CD14-positive monocyte (primary cell): ENCODE measurements at regions not wholly inside any gene's neighbourhood (a gene's known extent, or its start where the extent isn't known, plus 50 kb on each side); places are given as distances from the start of the nearest gene placed in this dataset.
"Not testable (repeated sequence)": the region's sequence is repeated elsewhere in the genome, so short reads cannot be mapped to it uniquely, and the experiment has no call there.

Experiments used
- DNase-seq, 3 donors: peaks; one replicate each; pipeline ENCODE4 v3.0.0-alpha.2; 2011 to 2022
- H2AFZ ChIP-seq: 2 replicates; pipeline ENCODE4 v1.6.0; 2012; ENCODE audit warnings: mild to moderate bottlenecking, low read depth, low read length, inconsistent platforms; ENCODE audit not compliant: insufficient read depth, poor library complexity, severe bottlenecking
- H3K27ac ChIP-seq, 2 donors: 1 replicate in 1 of 2; 2 replicates in 1 of 2; pipeline ENCODE4 v1.5.1; 2012 to 2013; ENCODE audit warnings: low read length in 2 of 2, control low read depth in 1 of 2, inconsistent platforms in 1 of 2, low read depth in 1 of 2, mild to moderate bottlenecking in 1 of 2
- H3K27me3 ChIP-seq, 2 donors: one replicate each; pipeline versions ENCODE4 v1.6.0 to v1.6.1; 2011 to 2013; ENCODE audit warnings: low read length in 2 of 2; ENCODE audit not compliant: control insufficient read depth in 2 of 2, insufficient read depth in 2 of 2
- H3K36me3 ChIP-seq, 2 donors: replicated peaks in 1 of 2; 1 replicate in 1 of 2; 2 replicates in 1 of 2; pipeline versions ENCODE4 v1.5.1 to v1.6.1; 2012 to 2013; ENCODE audit warnings: low read length in 2 of 2, control low read depth in 1 of 2, inconsistent platforms in 1 of 2, mild to moderate bottlenecking in 1 of 2; ENCODE audit not compliant: insufficient read depth in 2 of 2, control insufficient read depth in 1 of 2
- H3K4me1 ChIP-seq, 2 donors: 1 replicate in 1 of 2; 2 replicates in 1 of 2; pipeline versions ENCODE4 v1.5.1 to v1.6.1; 2012 to 2013; ENCODE audit warnings: low read length in 2 of 2, control low read depth in 1 of 2, inconsistent platforms in 1 of 2, mild to moderate bottlenecking in 1 of 2, moderate library complexity in 1 of 2; ENCODE audit not compliant: insufficient read depth in 2 of 2, control insufficient read depth in 1 of 2
- H3K4me2 ChIP-seq: replicated peaks from 2 replicates; pipeline ENCODE3; 2012; ENCODE audit warnings: low read length, moderate library complexity, mild to moderate bottlenecking; ENCODE audit not compliant: poor library complexity, severe bottlenecking; ENCODE audit errors: extremely low read depth
- H3K4me3 ChIP-seq, 3 experiments: fragments of 200-600 bp in 1 of 3; sonication (generic) in 1 of 3; replicated peaks in 1 of 3; 1 replicate in 2 of 3; 2 replicates in 1 of 3; pipeline ENCODE4 v1.5.1; 2011 to 2013; ENCODE audit warnings: low read length in 3 of 3, mild to moderate bottlenecking in 3 of 3, control low read depth in 2 of 3, low read depth in 2 of 3, inconsistent platforms in 1 of 3, moderate library complexity in 1 of 3
- H3K79me2 ChIP-seq: 2 replicates; pipeline ENCODE4 v1.6.0; 2012; ENCODE audit warnings: mild to moderate bottlenecking, control low read depth, inconsistent platforms, low read length, moderate library complexity; ENCODE audit not compliant: insufficient read depth
- H3K9ac ChIP-seq: 2 replicates; pipeline ENCODE4 v1.6.0; 2017; ENCODE audit warnings: low read length, mild to moderate bottlenecking; ENCODE audit not compliant: insufficient read depth, poor library complexity, severe bottlenecking
- H3K9me3 ChIP-seq, 2 donors: replicated peaks in 1 of 2; 1 replicate in 1 of 2; 2 replicates in 1 of 2; pipeline versions ENCODE4 v1.5.1 to v1.6.1; 2012 to 2013; ENCODE audit warnings: low read length in 2 of 2, control low read depth in 1 of 2; ENCODE audit not compliant: control insufficient read depth in 1 of 2, insufficient read depth in 1 of 2
- H4K20me1 ChIP-seq: 2 replicates; pipeline ENCODE4 v1.6.0; 2012; ENCODE audit warnings: mild to moderate bottlenecking, low read length, control low read depth, moderate library complexity; ENCODE audit not compliant: insufficient read depth
- H3K27ac Mint-ChIP-seq, 7 donors: one replicate each; pipeline ENCODE4 v1.8.0; 2020; ENCODE audit warnings: mild to moderate bottlenecking in 7 of 7, mixed read lengths in 7 of 7, moderate library complexity in 6 of 7, inconsistent platforms in 2 of 7
- H3K27me3 Mint-ChIP-seq, 3 donors: one replicate each; pipeline ENCODE4 v1.8.0; 2021 to 2022; ENCODE audit warnings: low read depth in 3 of 3, mild to moderate bottlenecking in 3 of 3, mixed read lengths in 3 of 3, moderate library complexity in 3 of 3, inconsistent platforms in 1 of 3
- H3K36me3 Mint-ChIP-seq, 2 donors: one replicate each; pipeline ENCODE4 v1.8.0; 2020; ENCODE audit warnings: mixed read lengths in 2 of 2, inconsistent platforms in 1 of 2, mild to moderate bottlenecking in 1 of 2
- H3K4me1 Mint-ChIP-seq: one replicate; pipeline ENCODE4 v1.8.0; 2020; ENCODE audit warnings: mild to moderate bottlenecking, mixed read lengths
- H3K4me3 Mint-ChIP-seq, 2 donors: one replicate each; pipeline ENCODE4 v1.8.0; 2020; ENCODE audit warnings: mild to moderate bottlenecking in 2 of 2, mixed read lengths in 2 of 2, moderate library complexity in 1 of 2
- H3K9me3 Mint-ChIP-seq, 7 donors: one replicate each; pipeline ENCODE4 v1.8.0; 2020 to 2022; ENCODE audit warnings: mixed read lengths in 7 of 7, mild to moderate bottlenecking in 6 of 7, moderate library complexity in 6 of 7, inconsistent platforms in 2 of 7
- CTCF ChIP-seq: fragments of 200-600 bp; IDR thresholded peaks from one replicate; pipeline ENCODE4 v1.8.0; 2022; ENCODE audit warnings: antibody characterized with exemption, mild to moderate bottlenecking
- WGBS: methylation state at CpG from one replicate; pipeline ENCODE4 v1.1.5; 2013; ENCODE audit warnings: missing lambda C conversion rate; ENCODE audit not compliant: insufficient coverage; 5-methylcytosine and 5-hydroxymethylcytosine counted together
- intact Hi-C, 2 donors: fragments of 100-400 bp; cut with micrococcal nuclease; formaldehyde crosslinking; loops; one replicate each; pipeline versions ENCODE4 v1.15.0 to v1.15.1; 2023

GRCh38 chr20:57813509-57814269 lies 103.9 kb upstream of the PMEPA1 start:
- Histone ChIP-seq H3K9ac (no peak overlapping the region), H3K9me3 (no peaks in the 10 kb centered on the region), H3K27me3 (no peaks in the 10 kb centered on the region), H3K27ac (no peak overlapping the region), H4K20me1 (no peaks in the 10 kb centered on the region), H3K79me2 (no peaks in the 10 kb centered on the region), H3K4me3 (no peak overlapping the region), H3K36me3 (no peaks in the 10 kb centered on the region), H2AFZ (no peak overlapping the region), H3K4me2 (no peak overlapping the region), H3K4me1 (no peaks in the 10 kb centered on the region)
- no peaks in the 10 kb centered on the region for H3K4me1 Mint-ChIP-seq
- H3K36me3 Mint-ChIP-seq, result no peaks in the 10 kb centered on the region
- H3K27ac Mint-ChIP-seq, result no peak overlapping the region
- 82% methylated on average over 5 of the region's 6 CpGs for WGBS
- H3K4me3 Mint-ChIP-seq, result no peak overlapping the region
- H3K27me3 Mint-ChIP-seq, result peaks cover 1 to 5% (median 2%) of the 10 kb centered on the region in 3 donors
- peaks cover 0 to 4% (median 0%) of the 10 kb centered on the region in 7 donors for H3K9me3 Mint-ChIP-seq
- no peak for DNase-seq
- intact Hi-C loops, result no loop called here
- TF ChIP-seq CTCF, result no peak

GRCh38 chr20:57812632-57813031 lies 102.8 kb upstream of the PMEPA1 start:
- H3K9ac ChIP-seq, H2AFZ ChIP-seq, H3K4me3 ChIP-seq, H3K4me1 ChIP-seq, H3K36me3 ChIP-seq, H3K27me3 Mint-ChIP-seq, H3K36me3 Mint-ChIP-seq, H3K9me3 Mint-ChIP-seq, H3K27ac ChIP-seq, H3K79me2 ChIP-seq, H3K4me2 ChIP-seq, intact Hi-C loops, DNase-seq, H3K9me3 ChIP-seq, H4K20me1 ChIP-seq, H3K27me3 ChIP-seq, H3K4me1 Mint-ChIP-seq, H3K4me3 Mint-ChIP-seq, H3K27ac Mint-ChIP-seq: not testable (repeated sequence)
- 100% methylated on average over 2 of the region's 4 CpGs for WGBS
